Natural killer cell treated with Interleukin-12 subunit alpha and Interleukin-12 subunit beta and Interleukin-15 and Interleukin-18, amount 100 ng/mL, for 72 hours (primary cell): ENCODE measurements at regions not wholly inside any gene's neighbourhood (a gene's known extent, or its start where the extent isn't known, plus 50 kb on each side); places are given as distances from the start of the nearest gene placed in this dataset.

ENCODE experiments used
- ATAC-seq, 2 donors: fragments of 150-1000 bp; cut with Tn5 transposase in 1 of 2; sonication (Bioruptor Pico), chemical (Tn5 transposase) in 1 of 2; 2 replicates each; pipeline ENCODE4 v1.10.0; 2021
- DNase-seq: peaks from one replicate; pipeline ENCODE4 v3.0.0; 2022; ENCODE audit warnings: low spot score
- H3K27ac Mint-ChIP-seq, 2 donors: 1 replicate in 1 of 2; 2 replicates in 1 of 2; pipeline ENCODE4 v1.8.0; 2022; ENCODE audit warnings: mixed read lengths in 2 of 2, mild to moderate bottlenecking in 1 of 2, moderate library complexity in 1 of 2
- H3K27me3 Mint-ChIP-seq, 2 donors: 1 replicate in 1 of 2; 2 replicates in 1 of 2; pipeline ENCODE4 v1.8.0; 2022; ENCODE audit warnings: mixed read lengths in 2 of 2
- H3K36me3 Mint-ChIP-seq: one replicate; pipeline ENCODE4 v1.8.0; 2022; ENCODE audit warnings: mixed read lengths
- H3K4me1 Mint-ChIP-seq, 2 donors: 1 replicate in 1 of 2; 2 replicates in 1 of 2; pipeline ENCODE4 v1.8.0; 2022; ENCODE audit warnings: low read depth in 2 of 2, mixed read lengths in 2 of 2, mild to moderate bottlenecking in 1 of 2
- H3K4me3 Mint-ChIP-seq: one replicate; pipeline ENCODE4 v1.8.0; 2022; ENCODE audit warnings: mixed read lengths
- H3K9me3 Mint-ChIP-seq: 2 replicates; pipeline ENCODE4 v1.8.0; 2022; ENCODE audit warnings: mixed read lengths

DNA sequence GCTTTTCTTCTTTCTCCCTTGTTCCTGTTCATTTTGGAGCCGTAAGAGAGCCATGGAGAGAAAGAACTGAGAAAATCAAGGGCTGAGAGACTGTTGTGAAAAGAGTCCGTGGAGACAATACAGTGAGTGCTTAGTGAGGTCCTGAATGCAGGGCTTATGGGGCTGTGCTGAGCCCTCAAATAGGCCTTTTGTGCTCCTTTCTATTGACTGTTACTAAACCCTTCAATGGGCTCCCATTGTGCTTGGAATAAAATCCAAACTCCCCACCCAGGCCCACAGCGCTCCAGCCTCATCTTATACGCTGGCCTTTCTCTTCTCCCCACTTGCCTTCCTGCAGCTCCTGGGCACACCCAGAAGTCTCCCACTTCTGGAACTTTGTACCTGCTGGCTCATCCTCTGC is 243.1 kb upstream of the HABP2 start:
- DNase-seq, result no peak

GRCh38 chr10:113310347-113310746 is 242.5 kb upstream of the HABP2 start:
- Mint-ChIP-seq H3K27me3 (peaks cover 2 to 13% of the 10 kb centered on the region in 2 donors), H3K36me3 (no peaks in the 10 kb centered on the region), H3K27ac (no peak overlapping the region), H3K4me1 (no peaks in the 10 kb centered on the region), H3K4me3 (no peak overlapping the region), H3K9me3 (no peaks in the 10 kb centered on the region)
- no peak for DNase-seq
- ATAC-seq, result no peak

More for the DNA sequence above, 243.1 kb upstream of the HABP2 start:
- H3K36me3 Mint-ChIP-seq, result no peaks in the 10 kb centered on the region
- no peak overlapping the region for H3K4me3 Mint-ChIP-seq
- H3K27ac Mint-ChIP-seq, result no peak overlapping the region
- peaks cover 0 to 13% of the 10 kb centered on the region in 2 donors for H3K27me3 Mint-ChIP-seq
- no peaks in the 10 kb centered on the region for H3K9me3 Mint-ChIP-seq
- no peaks in the 10 kb centered on the region for H3K4me1 Mint-ChIP-seq
- ATAC-seq, result no peak

GRCh38 chr10:113313048-113313602 is 239.7 kb upstream of the HABP2 start:
- DNase-seq (no peak), ATAC-seq (no peak)
- Mint-ChIP-seq H3K36me3 (no peaks in the 10 kb centered on the region), H3K4me1 (no peaks in the 10 kb centered on the region), H3K4me3 (no peak overlapping the region), H3K9me3 (no peaks in the 10 kb centered on the region), H3K27me3 (peaks cover 6 to 25% of the 10 kb centered on the region in 2 donors), H3K27ac (no peak overlapping the region)

DNA sequence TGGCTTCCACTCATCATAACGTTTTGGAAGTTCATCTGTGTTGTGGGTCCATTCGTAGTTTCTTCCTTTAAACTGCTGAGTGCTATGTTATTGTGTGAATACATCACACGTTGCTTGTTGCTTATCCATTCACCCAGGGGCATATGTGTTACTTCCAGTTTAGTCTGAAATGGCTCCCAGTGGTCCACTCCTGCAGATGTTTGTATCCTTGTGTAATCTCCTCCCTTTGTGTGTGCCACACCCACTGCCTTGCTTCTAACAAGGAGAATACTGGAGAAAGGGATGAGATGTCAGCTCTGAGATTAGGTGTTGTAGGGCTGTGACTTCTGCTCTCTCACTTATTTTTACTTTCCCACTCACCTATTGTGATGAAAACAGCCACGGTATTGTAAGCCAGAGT is 239.1 kb upstream of the HABP2 start:
- DNase-seq (no peak), ATAC-seq (no peak)
- Mint-ChIP-seq H3K27ac (no peak overlapping the region), H3K9me3 (no peaks in the 10 kb centered on the region), H3K27me3 (peaks cover 7 to 31% of the 10 kb centered on the region in 2 donors), H3K36me3 (no peaks in the 10 kb centered on the region), H3K4me1 (no peaks in the 10 kb centered on the region), H3K4me3 (no peak overlapping the region)

GRCh38 chr10:113316506-113316905 is 236.3 kb upstream of the HABP2 start:
- no peak for ATAC-seq
- no peak for DNase-seq
- H3K27ac Mint-ChIP-seq, result no peak overlapping the region

DNA sequence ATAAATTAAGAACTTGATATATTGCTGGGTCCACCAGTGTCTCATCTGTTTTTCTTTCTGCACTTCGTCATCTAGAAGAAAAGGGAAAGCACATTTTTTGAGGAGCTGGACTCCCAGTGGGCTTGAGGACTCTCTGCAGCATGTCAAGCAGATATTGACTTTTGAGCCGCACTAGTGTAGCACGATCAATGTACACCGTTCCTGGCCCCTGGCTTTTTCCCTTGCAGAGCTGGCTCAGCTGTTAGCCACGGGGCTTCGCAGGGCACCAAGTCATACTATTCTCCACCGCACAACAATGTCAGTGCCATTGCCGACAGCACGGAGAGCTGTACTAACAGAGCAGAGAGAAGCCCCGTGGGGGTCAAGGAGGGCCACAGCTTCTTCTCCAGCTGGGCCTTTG is 235.4 kb upstream of the HABP2 start:
- peaks cover 7 to 27% of the 10 kb centered on the region in 2 donors for H3K27me3 Mint-ChIP-seq
- DNase-seq (no peak), ATAC-seq (no peak)
- no peaks in the 10 kb centered on the region for H3K4me1 Mint-ChIP-seq
- H3K27ac Mint-ChIP-seq, result no peak overlapping the region
- H3K4me3 Mint-ChIP-seq, result no peak overlapping the region
- H3K9me3 Mint-ChIP-seq, result no peaks in the 10 kb centered on the region
- no peaks in the 10 kb centered on the region for H3K36me3 Mint-ChIP-seq

More at GRCh38 chr10:113316506-113316905, 236.3 kb upstream of the HABP2 start:
- Mint-ChIP-seq H3K9me3 (no peaks in the 10 kb centered on the region), H3K27me3 (peaks cover 7 to 29% of the 10 kb centered on the region in 2 donors), H3K4me3 (no peak overlapping the region), H3K36me3 (no peaks in the 10 kb centered on the region), H3K4me1 (no peaks in the 10 kb centered on the region)

GRCh38 chr10:113319479-113319878 is 233.4 kb upstream of the HABP2 start:
- Mint-ChIP-seq H3K9me3 (no peaks in the 10 kb centered on the region), H3K27me3 (peaks cover 7 to 32% of the 10 kb centered on the region in 2 donors), H3K27ac (no peak overlapping the region), H3K4me3 (no peak overlapping the region), H3K4me1 (no peaks in the 10 kb centered on the region), H3K36me3 (peaks cover 4% of the 10 kb centered on the region)
- DNase-seq, result no peak
- ATAC-seq, result no peak

GRCh38 chr10:113320211-113320610 is 232.6 kb upstream of the HABP2 start:
- no peaks in the 10 kb centered on the region for H3K4me1 Mint-ChIP-seq
- H3K36me3 Mint-ChIP-seq, result peaks cover 6% of the 10 kb centered on the region
- H3K27me3 Mint-ChIP-seq, result peaks cover 5 to 34% of the 10 kb centered on the region in 2 donors
- H3K9me3 Mint-ChIP-seq, result no peaks in the 10 kb centered on the region
- DNase-seq (no peak), ATAC-seq (peak in 1 of 2 donors; percentile 20)
- no peak overlapping the region for H3K4me3 Mint-ChIP-seq
- no peak overlapping the region for H3K27ac Mint-ChIP-seq

DNA sequence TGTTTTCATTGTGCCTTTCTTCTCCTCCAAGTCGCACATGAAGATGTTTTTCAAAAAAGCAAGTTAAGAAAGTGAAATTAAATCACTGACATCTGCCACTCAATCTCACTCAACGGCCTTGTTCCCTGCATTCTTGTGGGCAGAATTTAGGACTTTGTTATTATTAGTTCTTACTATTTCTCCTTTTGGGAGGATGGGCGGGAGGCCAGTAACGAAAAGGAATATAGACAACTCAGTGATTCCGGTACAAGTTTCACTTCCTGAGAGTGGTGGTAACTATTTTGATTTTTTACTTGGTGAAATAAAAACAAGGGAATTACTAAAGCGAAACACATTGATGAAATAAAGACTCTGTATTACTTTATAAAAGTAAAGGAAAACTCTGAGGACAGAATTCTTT is 231.9 kb upstream of the HABP2 start:
- peaks cover under 1 to 2% of the 10 kb centered on the region in 2 donors for H3K4me1 Mint-ChIP-seq

DNA sequence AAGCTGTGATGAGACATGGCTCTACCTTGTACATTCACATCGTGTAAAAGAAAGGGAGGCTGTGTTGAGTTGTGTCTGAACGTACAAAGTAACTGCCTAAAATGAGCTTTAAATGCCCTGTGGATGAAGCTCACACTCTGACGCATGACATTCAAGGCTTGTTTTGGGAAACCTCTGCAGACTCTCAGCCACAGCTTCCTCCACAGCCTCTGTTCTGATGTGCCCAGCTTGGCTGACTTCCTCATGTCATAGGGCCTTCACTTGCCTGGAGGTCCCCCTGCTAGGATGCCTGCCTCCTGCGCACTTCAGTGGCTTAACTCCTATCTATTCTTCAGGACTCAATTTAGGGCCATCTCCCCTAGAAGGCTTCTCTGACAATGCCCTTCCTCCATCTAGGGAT is 230.0 kb upstream of the HABP2 start:
- H3K4me1 Mint-ChIP-seq, result peaks cover 3 to 7% of the 10 kb centered on the region in 2 donors
- peaks cover 3 to 26% of the 10 kb centered on the region in 2 donors for H3K27me3 Mint-ChIP-seq
- H3K27ac Mint-ChIP-seq, result no peak overlapping the region
- no peaks in the 10 kb centered on the region for H3K9me3 Mint-ChIP-seq
- ATAC-seq, result no peak
- H3K36me3 Mint-ChIP-seq, result peaks cover 6% of the 10 kb centered on the region
- no peak for DNase-seq
- H3K4me3 Mint-ChIP-seq, result no peak overlapping the region

More for the DNA sequence above, 231.9 kb upstream of the HABP2 start:
- no peak overlapping the region for H3K4me3 Mint-ChIP-seq
- peaks cover 5 to 34% of the 10 kb centered on the region in 2 donors for H3K27me3 Mint-ChIP-seq
- no peak for ATAC-seq
- H3K36me3 Mint-ChIP-seq, result peaks cover 6% of the 10 kb centered on the region
- H3K27ac Mint-ChIP-seq, result no peak overlapping the region
- no peaks in the 10 kb centered on the region for H3K9me3 Mint-ChIP-seq
- no peak for DNase-seq

- Mint-ChIP-seq H3K27ac (no peak overlapping the region), H3K4me3 (no peak overlapping the region), H3K4me1 (peaks cover 3 to 7% of the 10 kb centered on the region in 2 donors), H3K36me3 (peaks cover 6% of the 10 kb centered on the region), H3K27me3 (peaks cover 0 to 16% of the 10 kb centered on the region in 2 donors), H3K9me3 (no peaks in the 10 kb centered on the region)
- DNase-seq (no peak), ATAC-seq (no peak)
Observed at GRCh38 chr10:113323985-113324384, 228.9 kb upstream of the HABP2 start.

DNA sequence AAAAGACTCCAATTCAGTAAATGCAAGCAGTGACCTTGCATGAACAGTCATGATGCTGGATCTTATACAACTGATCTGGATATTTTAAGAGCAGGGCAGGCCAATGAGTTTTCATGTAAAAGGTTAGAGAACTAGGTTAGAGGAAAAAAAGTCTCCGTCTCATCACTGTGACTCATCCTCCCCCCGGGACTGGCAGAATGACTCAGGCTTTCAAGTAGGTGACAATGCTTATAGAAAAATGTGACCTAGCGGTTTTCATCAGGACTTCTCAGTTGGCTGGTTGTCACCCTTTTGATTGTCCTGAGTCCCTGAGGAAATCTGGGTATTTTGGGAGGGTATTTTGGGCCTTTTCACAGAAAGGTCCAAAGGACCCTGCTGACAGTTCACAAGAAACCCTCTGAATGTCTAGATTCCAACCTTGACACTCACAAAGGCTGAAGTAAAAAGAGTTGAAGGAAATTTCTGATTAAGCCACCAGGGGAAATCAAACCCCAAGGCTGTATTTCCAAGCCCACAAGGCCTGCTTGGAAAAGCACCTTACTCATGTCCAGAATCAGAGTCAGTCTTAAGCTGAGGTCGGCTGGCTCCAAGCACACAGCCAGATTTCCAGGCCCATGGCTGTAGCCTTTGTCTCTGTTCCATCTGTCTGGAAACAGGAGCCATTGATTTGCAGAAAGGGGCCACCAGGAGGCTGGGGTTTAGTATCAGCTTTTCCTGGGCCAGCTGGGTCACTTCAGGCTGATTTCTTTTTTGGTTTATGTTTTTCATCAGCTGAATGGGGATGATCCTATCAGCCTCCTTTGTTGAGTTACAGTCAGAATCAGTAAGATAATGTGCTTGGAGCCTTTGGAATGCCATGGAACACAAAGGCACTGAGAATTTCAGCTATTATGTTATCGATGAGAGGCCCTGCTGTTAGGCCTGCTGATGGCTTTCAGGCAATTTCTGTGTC is 226.4 kb upstream of the HABP2 start:
- H3K4me1 Mint-ChIP-seq, result peaks cover 3 to 7% of the 10 kb centered on the region in 2 donors
- peaks cover 0 to 14% of the 10 kb centered on the region in 2 donors for H3K27me3 Mint-ChIP-seq
- peak overlapping the region; percentile 33 for H3K4me3 Mint-ChIP-seq
- DNase-seq (no peak), ATAC-seq (peak; percentile 76 to 87)
- H3K27ac Mint-ChIP-seq, result peak overlapping the region; percentile 6 to 19
- no peaks in the 10 kb centered on the region for H3K9me3 Mint-ChIP-seq
- H3K36me3 Mint-ChIP-seq, result peaks cover 6% of the 10 kb centered on the region

DNA sequence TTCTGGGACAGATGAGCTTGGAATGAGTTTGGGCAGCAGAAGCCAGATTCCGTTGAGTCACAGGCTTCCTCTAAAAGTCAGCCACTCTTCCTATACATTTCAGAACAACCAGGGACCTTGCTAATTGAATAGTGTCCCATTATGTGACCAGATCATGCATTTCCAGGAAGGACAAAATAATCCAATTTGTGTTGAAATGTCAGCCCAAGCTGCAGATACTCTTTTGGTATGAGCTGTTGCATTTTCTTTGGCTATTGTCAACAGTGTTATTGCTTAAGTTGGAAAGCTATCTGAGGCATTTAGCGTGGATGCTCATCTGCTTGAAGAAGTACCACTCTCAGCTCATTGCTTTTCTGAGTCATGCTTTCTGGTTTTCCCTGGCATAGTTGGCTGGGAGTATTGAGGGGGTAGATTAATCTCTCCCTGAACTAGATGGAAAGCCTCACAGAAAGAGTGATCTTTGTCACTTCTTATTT is 223.7 kb upstream of the HABP2 start:
- Mint-ChIP-seq H3K4me3 (no peak overlapping the region), H3K36me3 (peaks cover 5% of the 10 kb centered on the region), H3K9me3 (no peaks in the 10 kb centered on the region), H3K27ac (no peak overlapping the region), H3K4me1 (peaks cover 3 to 7% of the 10 kb centered on the region in 2 donors), H3K27me3 (peaks cover 0 to 24% of the 10 kb centered on the region in 2 donors)
- no peak for ATAC-seq
- no peak for DNase-seq

GRCh38 chr10:113331961-113332360 is 220.9 kb upstream of the HABP2 start:
- DNase-seq, result no peak
- H3K27me3 Mint-ChIP-seq, result peaks cover 4 to 27% of the 10 kb centered on the region in 2 donors
- peaks cover 4% of the 10 kb centered on the region for H3K36me3 Mint-ChIP-seq
- no peak overlapping the region for H3K27ac Mint-ChIP-seq
- H3K4me3 Mint-ChIP-seq, result no peak overlapping the region
- ATAC-seq, result no peak
- no peaks in the 10 kb centered on the region for H3K9me3 Mint-ChIP-seq
- H3K4me1 Mint-ChIP-seq, result no peaks in the 10 kb centered on the region
